ENCODE measurements at regions not wholly inside any gene's neighbourhood (a gene's known extent, or its start where the extent isn't known, plus 50 kb on each side); places are given as distances from the start of the nearest gene placed in this dataset.

DNA sequence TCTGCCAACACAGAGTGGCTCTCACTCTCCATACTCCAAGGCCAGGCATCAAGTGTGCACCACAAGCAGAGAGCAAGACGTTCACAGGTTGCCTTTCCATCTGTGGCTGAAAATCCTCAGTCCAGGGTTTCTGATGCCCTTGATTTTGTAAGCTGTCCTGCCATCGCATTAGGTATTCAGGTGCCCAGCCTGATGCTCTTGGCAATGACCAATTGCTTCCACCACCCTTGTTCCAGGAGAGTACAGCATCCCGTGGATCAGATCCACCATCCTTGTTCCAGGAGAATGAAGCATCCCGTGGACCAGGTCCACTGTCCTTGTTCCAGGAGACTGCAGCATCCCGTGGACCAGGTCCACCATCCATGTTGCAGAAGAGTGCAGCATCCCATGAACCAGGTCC lies 133.4 kb upstream of the GPC1 start:
- no peak overlapping the region for H3K27ac Mint-ChIP-seq
- no peak overlapping the region for H3K4me3 Mint-ChIP-seq
- no peak for DNase-seq
- no peaks in the 10 kb centered on the region for H3K9me3 Mint-ChIP-seq
- H3K27me3 Mint-ChIP-seq: peaks cover 23% of the 10 kb centered on the region
- H3K36me3 Mint-ChIP-seq (ENCODE audit: low read depth): no peaks in the 10 kb centered on the region
- H3K4me1 Mint-ChIP-seq (ENCODE audit: low read depth): no peaks in the 10 kb centered on the region

DNA sequence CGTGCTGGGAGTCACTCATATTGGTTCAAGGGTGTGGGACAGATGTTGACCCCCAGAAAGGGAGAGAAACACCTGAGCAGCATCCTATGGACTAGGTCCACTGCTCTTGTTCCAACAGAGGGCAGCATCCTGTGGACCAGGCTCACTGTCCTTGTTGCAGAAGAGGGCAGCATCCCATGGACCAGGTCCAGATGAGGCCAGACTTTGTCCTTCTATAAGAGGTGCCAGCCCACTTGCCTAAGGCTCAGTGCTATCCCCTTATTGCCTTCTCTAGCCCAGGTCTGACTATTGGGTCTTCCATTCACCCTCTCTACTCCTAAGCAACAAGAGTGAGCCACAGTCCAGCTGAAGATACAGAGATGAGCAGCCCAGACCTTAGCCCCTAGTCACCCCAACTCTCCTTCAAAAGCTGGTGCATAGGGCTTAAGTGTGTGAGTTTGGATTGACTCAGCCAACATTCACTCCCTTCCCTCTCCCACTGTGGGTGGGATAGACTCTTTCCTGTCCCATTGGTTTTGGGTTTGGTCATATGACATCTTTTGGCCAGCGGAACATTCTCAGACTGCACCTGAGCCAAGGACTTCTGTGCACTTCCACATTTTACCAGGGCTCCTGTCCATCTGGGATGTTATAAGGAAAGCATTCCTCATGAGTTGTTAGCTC lies 132.4 kb upstream of the GPC1 start:
- H3K27ac Mint-ChIP-seq: no peak overlapping the region
- no peak for DNase-seq
- peaks cover 23% of the 10 kb centered on the region for H3K27me3 Mint-ChIP-seq
- H3K4me1 Mint-ChIP-seq (ENCODE audit: low read depth): no peaks in the 10 kb centered on the region
- no peaks in the 10 kb centered on the region for H3K9me3 Mint-ChIP-seq
- no peak overlapping the region for H3K4me3 Mint-ChIP-seq
- H3K36me3 Mint-ChIP-seq (ENCODE audit: low read depth): no peaks in the 10 kb centered on the region

DNA sequence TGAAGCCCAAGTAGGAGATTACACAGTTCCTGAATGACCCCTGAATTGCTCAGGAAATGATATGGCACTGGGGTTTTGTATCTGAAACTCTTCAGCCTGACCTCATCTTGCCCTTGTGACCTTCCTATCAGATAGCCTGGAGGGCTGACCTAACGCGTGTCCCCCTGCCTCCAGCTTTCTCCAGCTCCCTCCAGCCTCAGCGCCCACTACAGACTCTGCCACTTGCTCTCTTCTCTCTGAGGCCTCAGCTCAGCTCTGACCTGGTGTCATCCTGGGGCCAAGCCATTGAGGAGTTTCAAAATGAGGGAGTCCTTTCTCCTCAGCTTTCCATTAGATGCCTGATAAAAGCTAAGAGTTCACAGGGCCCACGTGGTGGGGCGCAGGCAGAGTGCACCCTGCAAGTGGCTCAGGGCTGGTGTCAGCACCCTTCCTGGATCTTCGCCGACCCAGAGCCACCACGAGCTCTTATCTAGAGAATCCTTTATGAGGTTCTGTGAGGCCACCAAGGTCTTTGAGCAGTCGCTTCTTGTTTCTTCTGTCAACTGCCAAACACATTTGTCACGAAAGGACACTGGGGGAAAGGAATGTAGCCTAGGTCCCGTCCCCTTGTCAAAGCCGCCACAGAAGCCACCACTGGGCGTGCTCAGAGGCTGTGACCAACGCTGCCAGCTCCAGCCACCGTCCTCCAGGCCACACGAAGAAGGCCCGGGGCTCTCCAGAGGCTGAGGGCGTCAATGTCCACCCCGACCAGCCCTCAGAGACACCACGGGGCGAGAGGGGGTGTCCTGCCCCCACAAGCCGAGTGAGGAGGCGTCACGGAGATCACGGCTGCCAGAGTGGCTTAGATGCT lies 131.3 kb upstream of the GPC1 start:
- H3K4me3 Mint-ChIP-seq: no peak overlapping the region
- no peak for DNase-seq

DNA sequence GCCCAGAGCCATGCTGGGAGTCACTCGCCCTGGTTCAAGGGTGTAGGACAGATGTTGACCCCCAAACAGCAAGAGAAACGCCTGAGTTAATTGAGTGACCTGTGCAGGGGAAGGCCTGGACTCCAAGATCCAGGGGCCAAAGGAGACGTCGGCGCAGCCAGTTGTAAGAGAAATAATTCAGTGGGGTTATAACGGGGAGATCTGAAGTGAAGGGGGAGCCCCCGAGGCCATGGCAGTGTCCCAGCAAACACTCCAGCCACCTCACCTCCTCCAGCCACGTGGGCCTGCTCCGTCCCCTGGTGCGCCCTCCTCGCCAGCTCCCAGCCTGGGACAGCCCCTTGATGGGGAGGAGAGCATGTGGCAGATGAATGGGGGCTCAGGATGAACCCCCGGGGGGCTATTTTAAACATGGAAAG lies 130.7 kb upstream of the GPC1 start:
- H3K4me1 Mint-ChIP-seq (ENCODE audit: low read depth): no peaks in the 10 kb centered on the region
- no peaks in the 10 kb centered on the region for H3K36me3 Mint-ChIP-seq (ENCODE audit: low read depth)
- DNase-seq: no peak
- H3K27me3 Mint-ChIP-seq: peaks cover 23% of the 10 kb centered on the region
- no peak overlapping the region for H3K4me3 Mint-ChIP-seq
- H3K27ac Mint-ChIP-seq: no peak overlapping the region
- H3K9me3 Mint-ChIP-seq: no peaks in the 10 kb centered on the region

More for the DNA sequence above, 131.3 kb upstream of the GPC1 start:
- H3K36me3 Mint-ChIP-seq (ENCODE audit: low read depth): no peaks in the 10 kb centered on the region
- H3K9me3 Mint-ChIP-seq: no peaks in the 10 kb centered on the region
- H3K4me1 Mint-ChIP-seq (ENCODE audit: low read depth): no peaks in the 10 kb centered on the region
- no peak overlapping the region for H3K27ac Mint-ChIP-seq
- H3K27me3 Mint-ChIP-seq: peaks cover 23% of the 10 kb centered on the region

DNA sequence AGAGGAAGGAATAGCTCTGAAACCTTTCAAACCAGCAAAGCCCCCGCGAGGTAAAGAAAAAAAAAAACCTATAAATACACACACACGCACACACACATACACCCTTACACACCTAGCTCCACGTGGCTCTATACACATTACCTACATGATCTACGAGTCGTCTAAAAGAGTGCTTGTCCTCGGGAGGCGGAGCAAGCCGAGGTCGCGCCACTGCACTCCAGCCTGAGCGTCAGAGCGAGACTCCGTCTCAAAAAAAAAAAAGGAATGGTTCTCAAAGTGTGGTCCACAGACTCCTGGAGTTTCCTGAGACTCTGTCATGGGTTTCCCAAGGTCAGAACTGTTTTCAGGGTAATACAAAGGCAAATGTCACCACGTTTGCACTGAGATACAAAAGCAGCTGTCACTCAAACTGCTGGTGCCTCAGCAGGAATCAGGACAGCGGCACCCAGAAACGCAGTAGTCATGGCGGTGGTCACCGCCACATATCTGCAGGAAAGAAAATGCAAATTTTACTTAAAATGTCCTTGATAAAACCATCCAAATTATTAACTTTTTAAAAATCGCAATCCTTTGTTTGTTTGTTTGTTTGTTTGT lies 130.0 kb upstream of the GPC1 start:
- H3K4me3 Mint-ChIP-seq: no peak overlapping the region
- H3K27me3 Mint-ChIP-seq: peaks cover 24% of the 10 kb centered on the region
- DNase-seq: no peak
- H3K27ac Mint-ChIP-seq: no peak overlapping the region
- H3K9me3 Mint-ChIP-seq: no peaks in the 10 kb centered on the region
- H3K36me3 Mint-ChIP-seq (ENCODE audit: low read depth): no peaks in the 10 kb centered on the region
- no peaks in the 10 kb centered on the region for H3K4me1 Mint-ChIP-seq (ENCODE audit: low read depth)

DNA sequence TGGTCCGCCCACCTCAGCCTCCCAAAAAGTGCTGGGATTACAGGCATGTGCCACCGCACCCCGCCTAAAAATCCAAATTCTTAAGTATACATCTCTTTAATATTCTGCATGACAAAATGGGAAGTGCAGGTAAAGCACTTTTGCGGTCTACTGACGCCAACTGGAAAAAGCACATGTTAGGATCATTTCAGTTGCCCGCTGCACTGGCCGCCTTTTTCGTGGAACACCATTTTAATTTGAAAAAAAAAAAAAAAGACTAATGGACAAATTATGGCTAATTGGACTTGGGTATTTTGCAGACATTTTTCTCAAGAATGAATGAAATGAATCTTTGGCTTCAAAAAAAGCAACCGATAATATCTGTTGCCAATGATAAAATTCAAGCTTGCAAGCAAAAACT lies 129.3 kb upstream of the GPC1 start:
- Mint-ChIP-seq H3K27me3 (peaks cover 26% of the 10 kb centered on the region), H3K27ac (no peak overlapping the region), H3K9me3 (no peaks in the 10 kb centered on the region), H3K4me3 (no peak overlapping the region), H3K4me1 (ENCODE audit: low read depth) (no peaks in the 10 kb centered on the region), H3K36me3 (ENCODE audit: low read depth) (no peaks in the 10 kb centered on the region)
- no peak for DNase-seq

DNA sequence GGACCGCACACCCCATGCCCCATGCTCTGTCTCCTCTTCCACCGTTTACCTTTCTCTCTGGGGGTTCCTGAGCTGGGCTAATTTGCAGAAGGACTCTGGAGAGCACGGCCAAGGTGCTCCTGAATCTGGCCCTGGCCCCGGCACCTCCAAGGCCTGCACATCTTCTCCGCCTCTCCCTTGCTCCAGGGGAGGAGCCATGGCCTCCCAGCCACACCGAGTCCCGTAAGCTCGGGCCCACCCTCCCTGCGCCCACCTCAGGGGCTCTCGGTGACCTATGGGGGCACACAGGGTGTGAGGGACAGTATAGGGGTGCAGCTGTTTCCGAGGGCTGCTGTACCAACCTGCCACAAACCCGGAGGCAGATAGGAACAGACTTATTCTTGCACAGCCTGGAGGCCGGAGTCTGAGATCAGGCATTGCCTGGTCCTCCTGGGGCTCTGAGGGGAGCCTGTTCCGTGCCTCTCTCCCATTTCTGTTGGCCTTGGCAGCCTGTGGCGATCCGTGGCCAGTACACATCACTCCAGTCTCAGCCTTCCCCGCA lies 127.3 kb upstream of the GPC1 start:
- Mint-ChIP-seq H3K36me3 (ENCODE audit: low read depth) (no peaks in the 10 kb centered on the region), H3K27me3 (peaks cover 26% of the 10 kb centered on the region), H3K9me3 (no peaks in the 10 kb centered on the region), H3K4me1 (ENCODE audit: low read depth) (no peaks in the 10 kb centered on the region), H3K4me3 (no peak overlapping the region), H3K27ac (no peak overlapping the region)
- DNase-seq: no peak

DNA sequence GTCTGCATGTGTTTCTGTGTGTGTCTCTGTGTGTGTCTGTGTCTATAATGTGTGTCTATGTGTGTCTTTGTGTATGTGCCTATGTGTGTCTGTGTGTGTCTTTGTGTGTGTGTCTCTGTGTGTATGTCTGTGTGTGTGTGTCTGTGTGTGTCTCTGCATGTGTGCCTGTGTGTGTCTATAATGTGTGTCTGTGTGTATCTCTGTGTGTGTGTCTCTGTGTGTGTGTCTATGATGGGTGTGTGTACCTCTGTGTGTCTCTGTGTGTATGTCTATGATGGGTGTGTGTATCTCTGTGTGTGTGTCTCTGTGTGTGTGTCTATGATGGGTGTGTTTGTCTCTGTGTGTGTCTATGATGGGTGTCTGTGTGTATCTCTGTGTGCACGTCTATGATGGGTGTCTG lies 126.2 kb upstream of the GPC1 start:
- no peaks in the 10 kb centered on the region for H3K9me3 Mint-ChIP-seq
- no peak for DNase-seq

DNA sequence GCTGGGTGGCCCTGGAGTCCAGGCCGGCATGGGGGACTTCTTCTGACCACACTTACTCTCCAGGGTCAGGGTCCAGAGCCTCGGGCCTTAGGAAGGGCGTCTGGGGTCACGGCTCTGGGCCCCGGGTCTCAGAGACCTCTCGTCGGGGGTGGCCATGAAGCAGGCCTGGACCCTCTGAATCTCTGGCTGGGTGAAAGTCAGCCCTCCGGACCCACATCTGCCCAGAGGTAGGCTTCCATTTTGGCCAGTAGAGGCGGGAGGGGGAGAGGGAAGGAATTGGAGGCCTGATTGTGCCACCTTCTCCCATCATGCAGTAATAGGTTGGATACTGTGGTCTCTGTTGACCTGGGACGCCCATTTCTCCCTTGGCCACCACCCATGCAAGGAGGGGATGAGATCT lies 125.3 kb upstream of the GPC1 start:
- no peak for DNase-seq
- no peaks in the 10 kb centered on the region for H3K4me1 Mint-ChIP-seq (ENCODE audit: low read depth)
- no peaks in the 10 kb centered on the region for H3K9me3 Mint-ChIP-seq
- no peak overlapping the region for H3K27ac Mint-ChIP-seq
- no peak overlapping the region for H3K4me3 Mint-ChIP-seq
- no peaks in the 10 kb centered on the region for H3K36me3 Mint-ChIP-seq (ENCODE audit: low read depth)
- H3K27me3 Mint-ChIP-seq: peaks cover 24% of the 10 kb centered on the region

More for the DNA sequence above, 126.2 kb upstream of the GPC1 start:
- Mint-ChIP-seq H3K27me3 (peaks cover 19% of the 10 kb centered on the region), H3K4me1 (ENCODE audit: low read depth) (no peaks in the 10 kb centered on the region), H3K27ac (no peak overlapping the region), H3K36me3 (ENCODE audit: low read depth) (no peaks in the 10 kb centered on the region), H3K4me3 (no peak overlapping the region)

DNA sequence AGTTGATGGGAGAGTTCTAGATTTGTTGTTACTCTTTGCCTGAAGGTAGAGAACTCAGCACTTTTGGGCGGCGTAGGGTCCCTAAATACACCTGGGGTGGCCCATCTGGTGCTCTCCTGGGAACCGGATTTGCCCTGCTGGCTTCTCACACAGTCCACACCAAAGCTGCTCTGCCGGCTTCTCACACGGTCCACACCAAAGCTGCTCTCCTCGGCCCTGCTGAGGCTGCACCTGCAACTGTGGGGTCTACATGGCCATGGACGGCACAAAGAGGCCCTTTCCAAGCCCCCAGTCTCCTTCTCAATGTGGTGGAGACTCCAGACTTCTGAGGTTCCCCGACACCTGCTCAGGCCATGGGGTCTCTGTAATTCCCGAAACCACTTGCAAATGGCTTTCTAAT lies 124.8 kb upstream of the GPC1 start:
- H3K36me3 Mint-ChIP-seq (ENCODE audit: low read depth): no peaks in the 10 kb centered on the region
- H3K4me1 Mint-ChIP-seq (ENCODE audit: low read depth): no peaks in the 10 kb centered on the region
- H3K4me3 Mint-ChIP-seq: no peak overlapping the region
- H3K27ac Mint-ChIP-seq: no peak overlapping the region
- H3K9me3 Mint-ChIP-seq: no peaks in the 10 kb centered on the region
- H3K27me3 Mint-ChIP-seq: peaks cover 24% of the 10 kb centered on the region
- no peak for DNase-seq

DNA sequence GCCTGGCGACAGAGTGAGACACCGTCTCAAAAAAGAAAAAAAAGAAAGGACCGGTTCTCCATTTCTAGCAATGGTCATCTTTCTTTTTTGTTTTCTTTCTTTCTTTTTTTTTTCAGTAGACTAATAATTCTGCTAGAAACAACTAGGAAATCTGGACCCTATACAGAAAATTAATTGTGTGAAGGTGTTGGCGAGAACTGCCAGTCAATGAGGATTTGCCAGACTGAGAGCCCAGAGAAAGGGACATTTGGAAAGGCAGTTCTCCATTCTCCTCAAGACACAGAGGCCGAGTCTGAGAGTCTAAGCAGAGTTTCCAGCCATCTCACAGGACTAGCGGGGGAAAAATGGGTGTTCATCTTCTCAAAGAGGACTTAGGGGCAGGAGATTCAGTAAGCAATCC lies 123.6 kb upstream of the GPC1 start:
- Mint-ChIP-seq H3K27me3 (peaks cover 30% of the 10 kb centered on the region), H3K27ac (no peak overlapping the region), H3K9me3 (no peaks in the 10 kb centered on the region)

DNA sequence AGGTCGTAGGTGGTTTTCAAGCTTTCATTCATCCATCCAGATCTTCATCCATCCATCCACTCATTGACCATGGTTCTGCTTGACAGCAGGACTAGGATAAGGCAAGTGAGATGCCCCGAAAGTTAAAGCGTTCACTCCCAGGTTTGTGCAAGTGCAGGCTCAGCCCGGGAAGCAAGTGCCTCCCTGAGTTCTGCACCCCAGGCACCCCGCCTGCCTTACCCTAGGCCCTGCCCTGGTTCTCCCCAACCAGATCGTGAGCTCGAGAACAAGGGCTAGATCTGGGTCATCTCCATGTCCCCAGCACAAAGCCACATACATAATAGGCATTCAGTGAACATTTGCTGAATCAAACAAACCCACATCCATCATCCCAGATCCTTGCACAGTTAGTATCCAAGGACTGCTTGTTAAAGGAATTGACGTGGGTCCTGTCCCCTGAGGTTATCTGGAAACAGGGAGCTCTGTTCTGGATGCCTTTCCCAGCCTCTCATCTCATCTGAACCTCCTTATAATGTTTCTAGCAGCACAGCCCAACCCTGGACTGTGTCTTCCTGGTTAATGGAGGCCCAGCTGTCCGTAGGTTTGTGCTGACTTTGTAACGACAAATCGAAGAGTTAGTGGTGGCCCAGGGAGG lies 116.1 kb upstream of the GPC1 start:
- Mint-ChIP-seq H3K36me3 (ENCODE audit: low read depth) (no peaks in the 10 kb centered on the region), H3K4me3 (no peak overlapping the region), H3K27me3 (peaks cover 16% of the 10 kb centered on the region), H3K9me3 (no peaks in the 10 kb centered on the region), H3K27ac (no peak overlapping the region), H3K4me1 (ENCODE audit: low read depth) (no peaks in the 10 kb centered on the region)
- DNase-seq: no peak

More for the DNA sequence above, 123.6 kb upstream of the GPC1 start:
- H3K36me3 Mint-ChIP-seq (ENCODE audit: low read depth): no peaks in the 10 kb centered on the region
- no peak overlapping the region for H3K4me3 Mint-ChIP-seq
- H3K4me1 Mint-ChIP-seq (ENCODE audit: low read depth): no peaks in the 10 kb centered on the region
- no peak for DNase-seq

DNA sequence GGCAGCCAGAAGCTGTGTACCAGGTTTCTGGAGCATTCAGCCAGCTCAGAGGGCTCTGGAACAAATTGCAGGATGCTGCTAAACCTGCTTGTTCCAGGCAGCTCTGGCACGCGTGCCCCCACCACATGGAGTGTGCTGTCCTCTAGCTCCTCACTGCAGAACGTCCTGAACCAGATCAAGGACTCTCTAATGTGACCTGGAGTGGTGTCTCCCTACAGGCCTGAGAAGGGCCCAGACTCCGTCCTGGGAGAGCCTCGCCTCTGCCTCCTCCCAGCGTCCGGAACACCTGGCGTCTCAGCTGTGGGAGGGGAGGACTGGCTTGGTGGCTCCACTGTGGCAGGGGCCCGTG lies 115.6 kb upstream of the GPC1 start:
- Mint-ChIP-seq H3K36me3 (ENCODE audit: low read depth) (no peaks in the 10 kb centered on the region), H3K27ac (no peak overlapping the region), H3K27me3 (peaks cover 13% of the 10 kb centered on the region), H3K4me3 (no peak overlapping the region), H3K4me1 (ENCODE audit: low read depth) (no peaks in the 10 kb centered on the region), H3K9me3 (no peaks in the 10 kb centered on the region)
- DNase-seq: no peak

DNA sequence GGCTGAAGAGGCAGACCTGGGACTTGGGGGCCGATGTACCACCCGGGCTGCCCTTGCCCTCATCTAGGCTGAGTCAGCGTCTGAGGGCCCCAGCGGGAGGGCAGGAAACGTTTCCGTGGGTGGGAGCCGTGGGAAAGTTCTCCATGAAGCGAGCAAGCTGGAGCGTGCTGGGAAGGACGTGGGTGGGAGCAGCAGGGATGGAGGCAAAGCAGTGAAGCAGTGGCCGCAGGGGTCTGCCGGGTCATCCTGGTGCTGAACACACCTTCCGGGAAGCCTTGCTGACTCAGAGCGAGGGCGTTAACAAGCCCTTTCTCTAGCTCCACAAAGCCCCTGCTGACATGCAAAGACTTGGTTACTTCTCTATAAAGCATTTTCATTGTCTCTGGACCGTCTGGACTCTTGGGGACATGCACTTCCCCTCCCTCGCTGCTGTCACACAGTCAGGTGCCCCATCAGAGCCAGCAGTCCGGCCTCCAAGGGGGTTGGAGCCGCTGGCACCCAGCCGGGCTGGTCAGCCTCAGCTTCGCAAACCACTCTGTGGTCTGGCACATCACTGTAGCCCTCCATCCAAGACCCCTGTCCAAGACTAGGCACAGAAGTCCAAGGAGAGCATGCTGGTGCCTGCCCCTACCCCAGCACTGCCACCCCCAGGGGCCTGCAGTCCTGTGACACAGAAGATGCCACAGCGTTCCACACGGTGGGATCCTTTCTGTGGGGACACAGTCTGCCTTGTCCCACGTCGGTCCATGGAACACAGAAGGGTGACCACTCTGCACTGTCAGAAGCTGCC lies 115.1 kb upstream of the GPC1 start:
- Mint-ChIP-seq H3K36me3 (ENCODE audit: low read depth) (no peaks in the 10 kb centered on the region), H3K27me3 (peaks cover 13% of the 10 kb centered on the region)

More for the DNA sequence above, 115.1 kb upstream of the GPC1 start:
- Mint-ChIP-seq H3K4me1 (ENCODE audit: low read depth) (no peaks in the 10 kb centered on the region), H3K9me3 (no peaks in the 10 kb centered on the region), H3K27ac (no peak overlapping the region), H3K4me3 (no peak overlapping the region)
- DNase-seq: no peak

All from activated T-cell treated with anti-CD3 and anti-CD28 coated beads, Interleukin-2, amount 50 U/mL, for 24 hours (primary cell).